HEK293 (cell line): ENCODE measurements at regions not wholly inside any gene's neighbourhood (a gene's known extent, or its start where the extent isn't known, plus 50 kb on each side); places are given as distances from the start of the nearest gene placed in this dataset.
"Not testable (repeated sequence)": the region's sequence is repeated elsewhere in the genome, so short reads cannot be mapped to it uniquely, and the experiment has no call there.

ENCODE experiments used
- CTCF ChIA-PET: fragments of 350-600 bp; formaldehyde crosslinking; extraction: SDS; loops from one replicate; lab custom pipeline; 2021; ENCODE audit warnings: antibody characterized with exemption; lab: Yijun Ruan, JAX
- POLR2A ChIA-PET: fragments of 300-600 bp; formaldehyde crosslinking; extraction: SDS; loops from one replicate; lab custom pipeline; 2020; ENCODE audit warnings: antibody characterized with exemption, inconsistent platforms; lab: Yijun Ruan, JAX
- H3K27ac ChIP-seq: fragments of 200-500 bp; sonication (Bioruptor generic); 2 replicates; pipeline ENCODE4 v1.5.1; 2014; ENCODE audit warnings: low read depth, low read length, control low read depth, inconsistent platforms; ENCODE audit errors: extremely low read depth
- H3K36me3 ChIP-seq, 2 experiments: fragments of 200-500 bp in 1 of 2; sonication (Bioruptor generic) in 1 of 2; 1 replicate in 1 of 2; 2 replicates in 1 of 2; pipeline ENCODE4 v1.5.1; 2014 to 2017; ENCODE audit warnings: inconsistent platforms in 2 of 2, low read length in 2 of 2; ENCODE audit not compliant: control insufficient read depth in 2 of 2, insufficient read depth in 1 of 2
- H3K4me1 ChIP-seq: fragments of 200-500 bp; sonication (Bioruptor generic); 2 replicates; pipeline ENCODE4 v1.5.1; 2014; ENCODE audit warnings: mild to moderate bottlenecking, low read length, inconsistent platforms; ENCODE audit not compliant: control insufficient read depth, insufficient read depth
- H3K4me3 ChIP-seq: 2 replicates; pipeline ENCODE4 v1.5.1; 2011; ENCODE audit warnings: low read depth, mild to moderate bottlenecking, control low read depth, low read length, moderate library complexity
- H3K9me3 ChIP-seq: fragments of 200-500 bp; sonication (Bioruptor generic); 2 replicates; pipeline ENCODE4 v1.5.1; 2014; ENCODE audit warnings: low read depth, low read length, inconsistent platforms; ENCODE audit not compliant: control insufficient read depth, insufficient read depth
- SETDB1 ChIP-seq: IDR thresholded peaks from one replicate; pipeline ENCODE4 v1.6.1; 2017; ENCODE audit warnings: mild to moderate bottlenecking, low read length, moderate library complexity, mixed read lengths; ENCODE audit not compliant: insufficient read length

DNA sequence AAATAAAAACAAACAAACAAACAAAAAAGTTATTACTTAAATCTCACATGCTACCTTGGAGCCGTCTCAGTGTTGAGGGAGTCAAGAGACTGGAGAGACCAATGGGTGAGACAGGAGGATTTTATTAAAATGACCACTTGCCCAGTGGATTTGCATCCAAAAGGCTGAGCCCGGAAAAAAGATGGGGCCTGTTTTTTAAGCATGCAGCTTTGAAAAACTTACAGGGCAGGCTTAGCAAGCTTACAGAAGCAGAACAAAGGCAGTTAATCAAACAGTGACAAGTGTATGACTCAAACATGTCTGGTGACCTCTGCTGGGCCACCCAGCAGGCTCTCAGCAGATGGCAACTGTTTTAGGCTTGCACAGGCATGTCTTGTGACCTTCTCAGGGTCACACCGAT, 82.5 kb downstream of the POTEH start:
- POLR2A ChIA-PET, H3K4me3 ChIP-seq, H3K27ac ChIP-seq, H3K9me3 ChIP-seq, CTCF ChIA-PET, H3K36me3 ChIP-seq, H3K4me1 ChIP-seq: not testable (repeated sequence)
- TF ChIP-seq SETDB1, result peak; percentile 74

DNA sequence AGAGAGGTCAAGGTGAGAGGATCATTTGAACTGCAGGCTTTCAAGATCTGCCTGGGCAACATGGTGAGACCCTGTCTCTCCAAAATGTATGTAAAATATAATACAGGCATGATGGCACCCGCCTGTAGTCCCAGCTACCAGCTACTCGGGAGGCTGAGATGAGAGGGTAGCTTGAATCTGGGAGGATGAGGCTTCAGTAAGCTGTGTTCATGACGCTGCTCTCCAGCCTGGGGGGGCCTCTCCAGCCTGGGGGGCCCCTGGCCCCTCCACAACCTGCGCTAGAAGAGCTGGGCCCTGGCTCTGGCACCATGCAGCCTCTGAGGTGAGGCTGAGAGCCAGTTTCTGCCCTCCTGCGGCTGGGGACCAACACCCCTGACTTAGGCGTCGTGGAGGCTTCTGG, 85.3 kb downstream of the POTEH start:
- H3K9me3 ChIP-seq, H3K27ac ChIP-seq, CTCF ChIA-PET, H3K4me1 ChIP-seq, H3K36me3 ChIP-seq, H3K4me3 ChIP-seq, POLR2A ChIA-PET: not testable (repeated sequence)

DNA sequence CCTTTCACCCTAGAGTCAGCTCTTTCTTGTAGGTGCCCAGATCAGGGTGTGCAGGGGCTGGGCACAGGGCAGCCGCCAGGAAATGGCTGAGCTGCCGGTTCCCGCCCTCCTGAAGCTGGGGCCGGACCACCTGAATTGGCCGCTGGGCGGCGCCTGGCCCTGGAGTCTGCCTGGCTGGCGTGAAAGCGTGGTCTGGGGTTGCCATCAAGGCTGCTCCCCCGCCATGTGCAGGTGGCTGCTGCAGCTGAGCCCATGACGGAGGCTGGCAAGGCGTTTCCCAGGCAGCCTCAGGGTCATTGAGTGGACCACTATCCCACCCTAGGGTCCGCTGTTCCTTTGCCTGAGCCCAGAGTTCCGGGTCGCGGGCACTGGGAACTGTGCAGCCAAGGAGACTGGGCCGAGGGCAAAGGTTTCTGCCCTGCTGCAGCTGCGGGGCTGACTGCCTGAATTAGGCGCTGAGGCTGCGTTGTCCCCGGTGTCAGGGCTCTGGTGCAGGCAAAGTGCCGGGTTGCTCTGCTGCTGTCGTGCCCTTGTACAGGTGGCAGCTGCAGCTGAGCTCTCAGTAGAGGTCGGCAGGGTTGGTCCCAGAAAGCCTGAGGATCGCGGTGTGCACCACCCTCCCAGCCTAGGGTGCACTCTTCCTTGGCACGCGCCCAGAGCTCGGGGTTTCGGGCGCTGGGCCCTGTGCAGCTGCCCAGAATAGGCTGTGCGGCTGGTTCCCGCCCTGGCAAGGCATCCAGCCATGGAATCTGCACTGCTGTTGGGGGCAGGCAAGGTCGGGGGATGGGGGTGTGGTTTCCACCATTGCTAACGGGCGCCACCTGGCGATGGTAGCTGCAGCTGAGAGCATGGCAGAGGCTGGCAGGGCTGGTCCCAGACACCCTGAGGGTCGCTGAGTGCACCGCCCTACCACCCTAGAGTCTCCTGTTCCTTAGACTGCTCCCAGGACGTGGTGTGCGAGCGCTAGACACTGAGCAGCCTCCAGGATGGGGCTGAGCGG, 86.1 kb downstream of the POTEH start:
- H3K9me3 ChIP-seq, H3K27ac ChIP-seq, H3K4me3 ChIP-seq, CTCF ChIA-PET, POLR2A ChIA-PET, H3K36me3 ChIP-seq, H3K4me1 ChIP-seq: not testable (repeated sequence)

DNA sequence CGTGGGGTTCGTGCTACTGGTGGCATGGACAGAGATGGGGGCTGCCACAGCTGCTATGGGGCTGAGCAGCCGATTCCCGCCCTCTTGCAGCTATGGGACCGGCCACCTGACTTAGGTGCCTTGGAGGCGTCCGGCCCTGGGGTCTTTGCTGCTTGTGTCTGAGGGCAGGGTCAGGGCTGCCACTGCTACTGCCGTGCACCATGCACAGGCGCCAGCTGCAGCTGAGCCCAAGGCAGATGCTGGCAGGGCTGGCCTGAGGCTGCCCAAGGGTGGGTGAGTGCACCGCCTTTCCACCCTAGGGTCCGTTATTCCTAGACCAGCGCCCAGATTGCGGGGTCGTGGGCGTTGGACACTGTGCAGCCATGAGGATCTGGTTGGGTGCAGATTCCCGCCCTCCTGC, 86.9 kb downstream of the POTEH start:
- POLR2A ChIA-PET, H3K4me3 ChIP-seq, H3K9me3 ChIP-seq, H3K27ac ChIP-seq, H3K4me1 ChIP-seq, CTCF ChIA-PET, H3K36me3 ChIP-seq: not testable (repeated sequence)

DNA sequence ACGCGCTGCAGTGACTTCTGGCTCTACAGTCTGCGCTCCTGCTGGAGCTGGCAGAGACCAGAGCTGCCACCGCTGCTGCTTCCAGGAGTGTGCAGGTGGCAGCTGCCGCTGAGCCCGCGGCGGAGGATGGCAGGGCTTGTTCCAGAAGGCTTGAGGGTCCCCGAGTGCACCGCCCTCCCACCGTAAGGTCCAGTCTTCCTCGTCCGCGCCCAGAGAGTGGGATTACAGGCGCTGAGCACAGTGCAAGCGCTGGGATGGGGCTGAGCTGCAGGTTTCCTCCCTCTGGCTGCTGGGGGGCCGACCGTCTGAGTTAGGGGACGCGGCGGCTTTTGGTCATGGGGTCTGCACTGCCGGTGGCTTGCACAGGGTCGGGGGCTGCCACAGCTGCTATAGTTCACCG, 87.3 kb downstream of the POTEH start:
- POLR2A ChIA-PET, H3K4me1 ChIP-seq, H3K4me3 ChIP-seq, CTCF ChIA-PET, H3K9me3 ChIP-seq, H3K36me3 ChIP-seq, H3K27ac ChIP-seq: not testable (repeated sequence)

DNA sequence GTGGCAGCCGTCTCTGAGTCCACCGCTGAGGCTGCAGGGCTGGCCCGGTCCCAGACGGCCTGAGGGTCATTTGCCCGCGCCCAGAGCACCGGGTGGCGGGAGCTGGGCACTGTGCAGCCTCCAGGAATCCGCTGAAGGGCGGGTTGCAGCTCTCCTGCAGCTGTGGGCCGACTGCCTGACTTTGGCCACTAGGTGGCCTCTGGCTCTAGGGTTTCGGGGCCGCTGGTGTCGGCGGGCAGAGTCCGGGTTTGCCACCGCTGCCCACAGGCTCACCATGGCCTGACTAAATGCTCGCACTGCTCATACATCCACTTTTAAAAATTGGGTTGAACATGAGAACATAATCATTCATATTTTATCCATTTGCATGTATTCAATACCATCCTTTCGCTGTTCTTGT, 87.7 kb downstream of the POTEH start:
- CTCF ChIA-PET, POLR2A ChIA-PET: not testable (repeated sequence)

DNA sequence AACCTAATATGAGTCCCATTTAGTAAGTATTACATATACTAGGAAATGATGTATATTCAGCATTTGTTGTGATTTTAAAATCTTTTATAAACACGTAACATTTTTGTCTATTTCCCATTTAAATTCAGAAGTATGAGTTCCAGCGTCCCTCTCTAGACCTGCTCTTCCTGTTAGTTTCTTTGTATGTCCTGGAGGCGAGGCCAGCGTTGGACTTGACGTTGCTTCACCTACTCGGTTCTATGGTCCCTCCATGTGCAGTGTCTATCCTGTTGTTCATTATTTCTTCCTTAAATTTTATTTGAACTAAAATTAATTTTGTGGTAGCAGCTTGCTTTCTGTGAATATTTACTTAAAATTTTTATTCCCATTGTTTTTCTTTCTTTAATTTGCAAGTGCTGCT, 88.5 kb downstream of the POTEH start:
- CTCF ChIA-PET, result not testable (repeated sequence)

More for the DNA sequence above, 87.7 kb downstream of the POTEH start:
- H3K36me3 ChIP-seq, H3K9me3 ChIP-seq, H3K27ac ChIP-seq, H3K4me1 ChIP-seq, H3K4me3 ChIP-seq: not testable (repeated sequence)

DNA sequence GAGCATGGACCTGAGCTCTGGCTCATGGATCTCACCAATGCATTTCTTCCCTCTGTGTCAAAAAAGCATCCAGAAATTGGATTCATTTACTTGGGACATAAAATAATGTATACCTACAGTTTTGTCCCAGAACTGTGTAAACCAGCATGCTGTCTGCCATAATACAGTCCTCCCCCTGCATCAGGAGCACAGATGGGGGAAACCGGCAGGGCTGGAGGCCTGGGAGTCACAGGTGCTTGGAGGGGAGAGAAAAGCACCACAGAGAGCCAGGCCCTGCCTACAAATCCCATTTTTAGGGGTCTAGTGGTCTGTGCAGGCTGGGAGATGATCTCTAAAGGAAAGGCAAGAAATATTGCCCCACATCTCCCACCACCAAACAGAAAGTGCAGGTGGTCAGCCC, 91.8 kb downstream of the POTEH start:
- H3K9me3 ChIP-seq, CTCF ChIA-PET, H3K27ac ChIP-seq, POLR2A ChIA-PET, H3K4me1 ChIP-seq, H3K36me3 ChIP-seq, H3K4me3 ChIP-seq: not testable (repeated sequence)

More for the DNA sequence above, 88.5 kb downstream of the POTEH start:
- H3K4me1 ChIP-seq, POLR2A ChIA-PET, H3K4me3 ChIP-seq, H3K36me3 ChIP-seq, H3K9me3 ChIP-seq, H3K27ac ChIP-seq: not testable (repeated sequence)

DNA sequence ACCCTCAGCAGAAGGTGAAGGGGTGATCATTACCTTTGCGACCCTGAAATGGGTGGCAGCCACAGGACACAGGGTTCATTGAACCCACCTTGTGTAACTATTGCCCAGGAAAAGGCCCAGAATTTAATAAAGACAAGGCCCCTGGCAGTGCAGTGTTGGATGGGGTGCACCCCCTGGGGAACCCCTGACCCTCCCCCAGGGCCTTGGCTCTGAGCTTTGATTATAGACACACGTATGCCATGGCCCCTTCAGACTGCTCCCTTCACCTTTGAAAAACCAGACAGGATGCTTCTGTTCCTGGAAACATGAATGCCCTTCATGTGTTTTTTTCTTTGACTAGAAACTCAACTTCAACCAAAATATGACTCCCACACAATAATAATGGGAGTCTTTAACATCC, 93.1 kb downstream of the POTEH start:
- H3K36me3 ChIP-seq, H3K4me3 ChIP-seq, POLR2A ChIA-PET, CTCF ChIA-PET, H3K27ac ChIP-seq, H3K9me3 ChIP-seq, H3K4me1 ChIP-seq: not testable (repeated sequence)

DNA sequence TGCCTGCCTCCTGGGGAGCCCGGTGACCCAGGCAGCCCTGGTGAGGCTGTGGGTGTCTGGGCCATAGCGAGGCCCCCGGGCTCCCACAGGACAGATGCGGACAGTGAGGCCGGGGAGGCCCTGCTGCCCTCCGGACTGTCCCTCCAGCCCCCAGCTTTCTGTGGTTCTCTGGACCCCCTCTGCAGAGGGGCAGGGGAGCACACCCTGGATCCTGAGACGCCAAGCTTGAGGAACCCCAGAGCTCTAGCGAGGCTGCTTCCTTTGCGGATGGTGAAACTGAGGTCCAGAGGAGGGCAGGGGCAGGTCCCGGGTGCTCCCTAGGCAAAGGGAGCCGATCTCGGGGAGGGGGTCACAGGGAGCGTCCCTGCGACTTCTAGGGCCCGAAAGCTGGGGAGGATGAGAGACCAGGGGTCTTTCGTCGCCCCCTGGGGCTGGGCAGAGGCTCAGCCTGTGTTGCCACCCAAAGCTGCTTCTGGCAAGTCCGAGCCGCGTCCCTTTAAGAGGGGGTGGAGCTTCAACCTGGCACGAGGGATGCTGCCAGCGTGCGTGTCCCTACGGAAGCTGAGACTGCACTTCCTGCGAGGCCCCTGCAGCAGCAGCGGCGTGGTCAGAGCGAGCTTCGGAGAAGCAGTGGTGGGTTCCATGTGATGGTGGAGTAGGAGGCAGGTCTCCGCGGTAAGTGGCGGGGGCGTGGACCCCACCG, 94.7 kb downstream of the POTEH start:
- H3K36me3 ChIP-seq, POLR2A ChIA-PET, H3K9me3 ChIP-seq, CTCF ChIA-PET, H3K4me1 ChIP-seq, H3K4me3 ChIP-seq, H3K27ac ChIP-seq: not testable (repeated sequence)
